Activated CD8-positive, alpha-beta T cell treated with anti-CD3 and anti-CD28 coated beads for 36 hours (primary cell): ENCODE measurements at regions not wholly inside any gene's neighbourhood (a gene's known extent, or its start where the extent isn't known, plus 50 kb on each side); places are given as distances from the start of the nearest gene placed in this dataset.

ENCODE experiments used
- ATAC-seq: fragments of 200-7000 bp; cut with Tn5 transposase; one replicate; pipeline ENCODE4 v1.10.0; 2021; ENCODE audit warnings: mild to moderate bottlenecking, moderate library complexity
- CTCF ChIA-PET: fragments of 350-600 bp; sonication (Branson Sonifier 250); formaldehyde crosslinking; loops from one replicate; lab custom pipeline; 2021; ENCODE audit warnings: antibody characterized with exemption; lab: Charles Lee
- POLR2A ChIA-PET: fragments of 350-600 bp; sonication (Branson Sonifier 250); formaldehyde crosslinking; loops from one replicate; lab custom pipeline; 2021; ENCODE audit warnings: antibody characterized with exemption; lab: Charles Lee
- DNase-seq: peaks from one replicate; pipeline ENCODE4 v3.0.0-alpha.2; 2020
- H3K27ac Mint-ChIP-seq: one replicate; pipeline ENCODE4 v1.8.0; 2021; ENCODE audit warnings: mild to moderate bottlenecking, mixed read lengths
- H3K27me3 Mint-ChIP-seq: one replicate; pipeline ENCODE4 v1.8.0; 2021; ENCODE audit warnings: mixed read lengths
- H3K36me3 Mint-ChIP-seq: one replicate; pipeline ENCODE4 v1.8.0; 2021; ENCODE audit warnings: low read depth, mixed read lengths
- H3K4me1 Mint-ChIP-seq: one replicate; pipeline ENCODE4 v1.8.0; 2021; ENCODE audit warnings: low read depth, mixed read lengths
- H3K4me3 Mint-ChIP-seq: one replicate; pipeline ENCODE4 v1.8.0; 2021; ENCODE audit warnings: mild to moderate bottlenecking, moderate library complexity, mixed read lengths
- H3K9me3 Mint-ChIP-seq: one replicate; pipeline ENCODE4 v1.8.0; 2021; ENCODE audit warnings: mixed read lengths
- intact Hi-C: fragments of 100-400 bp; cut with micrococcal nuclease; formaldehyde crosslinking; loops from one replicate; pipeline ENCODE4 v1.10.0; 2022
- TF ChIP-seq, protein P1 (sequence below): fragments of 200-600 bp; IDR thresholded peaks from one replicate; pipeline ENCODE4 v1.8.0; 2022; ENCODE audit warnings: antibody characterized with exemption, mild to moderate bottlenecking

DNA sequence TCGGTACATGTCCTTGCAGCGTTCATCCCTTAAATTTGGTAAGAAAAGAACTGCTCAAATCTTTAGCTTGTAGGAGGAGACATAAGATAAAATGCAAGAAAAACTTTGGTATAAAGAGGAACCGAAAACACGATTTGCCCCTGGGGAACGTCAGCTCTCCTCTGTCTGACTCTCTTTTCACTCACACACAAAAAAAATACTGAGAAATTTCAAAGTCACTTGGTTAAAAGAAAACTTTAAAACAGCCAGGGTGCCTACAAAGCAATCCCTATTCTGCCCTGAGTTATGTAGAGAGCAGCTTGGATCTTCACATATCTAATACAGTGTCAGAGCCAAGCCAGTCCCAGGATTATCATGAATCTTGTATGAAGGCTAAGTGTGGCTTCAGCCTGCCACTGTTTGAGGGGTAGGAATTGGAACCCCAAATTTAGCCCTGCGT lies 248.5 kb upstream of the CXXC4 start:
- ChIA-PET POLR2A (no interaction called here), CTCF (no interaction called here)
- Mint-ChIP-seq H3K4me1 (no peaks in the 10 kb centered on the region), H3K27ac (no peak overlapping the region), H3K36me3 (no peaks in the 10 kb centered on the region), H3K27me3 (no peaks in the 10 kb centered on the region), H3K9me3 (no peaks in the 10 kb centered on the region), H3K4me3 (no peak overlapping the region)
- intact Hi-C loops = no loop called here
- no peak for DNase-seq
- no peak for ATAC-seq
- TF ChIP-seq, protein P1, sequence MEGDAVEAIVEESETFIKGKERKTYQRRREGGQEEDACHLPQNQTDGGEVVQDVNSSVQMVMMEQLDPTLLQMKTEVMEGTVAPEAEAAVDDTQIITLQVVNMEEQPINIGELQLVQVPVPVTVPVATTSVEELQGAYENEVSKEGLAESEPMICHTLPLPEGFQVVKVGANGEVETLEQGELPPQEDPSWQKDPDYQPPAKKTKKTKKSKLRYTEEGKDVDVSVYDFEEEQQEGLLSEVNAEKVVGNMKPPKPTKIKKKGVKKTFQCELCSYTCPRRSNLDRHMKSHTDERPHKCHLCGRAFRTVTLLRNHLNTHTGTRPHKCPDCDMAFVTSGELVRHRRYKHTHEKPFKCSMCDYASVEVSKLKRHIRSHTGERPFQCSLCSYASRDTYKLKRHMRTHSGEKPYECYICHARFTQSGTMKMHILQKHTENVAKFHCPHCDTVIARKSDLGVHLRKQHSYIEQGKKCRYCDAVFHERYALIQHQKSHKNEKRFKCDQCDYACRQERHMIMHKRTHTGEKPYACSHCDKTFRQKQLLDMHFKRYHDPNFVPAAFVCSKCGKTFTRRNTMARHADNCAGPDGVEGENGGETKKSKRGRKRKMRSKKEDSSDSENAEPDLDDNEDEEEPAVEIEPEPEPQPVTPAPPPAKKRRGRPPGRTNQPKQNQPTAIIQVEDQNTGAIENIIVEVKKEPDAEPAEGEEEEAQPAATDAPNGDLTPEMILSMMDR = no peak

GRCh38 chr4:104747635-104748034 lies 252.9 kb upstream of the CXXC4 start:
- TF ChIP-seq, protein P1 = no peak
- Mint-ChIP-seq H3K4me3 (no peak overlapping the region), H3K27me3 (no peaks in the 10 kb centered on the region), H3K36me3 (no peaks in the 10 kb centered on the region), H3K27ac (no peak overlapping the region), H3K4me1 (peaks cover 4% of the 10 kb centered on the region), H3K9me3 (no peaks in the 10 kb centered on the region)
- intact Hi-C loops = no loop called here
- DNase-seq (no peak), ATAC-seq (no peak)
- POLR2A ChIA-PET = no interaction called here
- CTCF ChIA-PET = no interaction called here

DNA sequence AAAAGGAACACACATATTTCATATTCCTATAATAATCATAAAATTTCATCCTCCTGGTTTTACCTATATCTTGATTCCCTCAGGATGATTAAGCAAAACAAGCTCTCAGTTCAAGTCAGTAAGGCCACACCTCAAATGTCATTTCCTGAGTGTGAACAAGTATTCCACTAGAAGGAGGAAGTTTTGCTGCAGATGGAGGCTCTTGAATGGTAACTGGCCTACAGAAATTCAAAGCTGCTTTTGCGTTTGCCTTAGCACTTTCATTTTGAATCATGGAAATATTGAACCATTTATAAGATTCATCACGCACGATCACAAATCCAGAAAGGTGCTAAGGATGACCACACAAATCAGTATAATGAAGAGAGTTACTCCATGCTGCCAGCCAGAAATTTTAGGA lies 254.4 kb upstream of the CXXC4 start:
- POLR2A ChIA-PET = no interaction called here
- H3K27me3 Mint-ChIP-seq = no peaks in the 10 kb centered on the region
- CTCF ChIA-PET = no interaction called here
- no peak for DNase-seq
- no peaks in the 10 kb centered on the region for H3K36me3 Mint-ChIP-seq
- no peaks in the 10 kb centered on the region for H3K9me3 Mint-ChIP-seq
- intact Hi-C loops = no loop called here
- H3K27ac Mint-ChIP-seq = no peak overlapping the region
- peaks cover 4% of the 10 kb centered on the region for H3K4me1 Mint-ChIP-seq
- ATAC-seq = peak; percentile 42
- no peak overlapping the region for H3K4me3 Mint-ChIP-seq
- TF ChIP-seq, protein P1 = no peak

- no peaks in the 10 kb centered on the region for H3K9me3 Mint-ChIP-seq
- no peak overlapping the region for H3K27ac Mint-ChIP-seq
- ATAC-seq (no peak), DNase-seq (no peak)
- peaks cover 4% of the 10 kb centered on the region for H3K4me1 Mint-ChIP-seq
- TF ChIP-seq, protein P1 = no peak
- intact Hi-C loops = no loop called here
- CTCF ChIA-PET = no interaction called here
- peaks cover 2% of the 10 kb centered on the region for H3K27me3 Mint-ChIP-seq
- H3K36me3 Mint-ChIP-seq = no peaks in the 10 kb centered on the region
- POLR2A ChIA-PET = interaction anchor here (0.6 kb wide), 1 partner anchor 481 kb away, joined by 3 read pairs; no protein-coding TSS in a partner anchor
- no peak overlapping the region for H3K4me3 Mint-ChIP-seq
Measured at GRCh38 chr4:104750008-104750407, 255.3 kb upstream of the CXXC4 start.

GRCh38 chr4:104751468-104751867 lies 256.8 kb upstream of the CXXC4 start:
- Mint-ChIP-seq H3K4me3 (no peak overlapping the region), H3K9me3 (no peaks in the 10 kb centered on the region), H3K27me3 (peaks cover 2% of the 10 kb centered on the region), H3K27ac (no peak overlapping the region), H3K4me1 (peaks cover 4% of the 10 kb centered on the region), H3K36me3 (no peaks in the 10 kb centered on the region)
- ChIA-PET POLR2A (no interaction called here), CTCF (no interaction called here)
- intact Hi-C loops = no loop called here
- TF ChIP-seq, protein P1 = no peak
- DNase-seq = no peak
- ATAC-seq = no peak
